WERI-Rb-1 (cell line): ENCODE measurements at regions not wholly inside any gene's neighbourhood (a gene's known extent, or its start where the extent isn't known, plus 50 kb on each side); places are given as distances from the start of the nearest gene placed in this dataset.
"Not testable (repeated sequence)": the region's sequence is repeated elsewhere in the genome, so short reads cannot be mapped to it uniquely, and the experiment has no call there.

Source experiments
- DNase-seq: peaks from one replicate; pipeline ENCODE4 v3.0.0-alpha.2; 2020
- H3K27ac ChIP-seq: fragments of 250-450 bp; sonication (Bioruptor Pico); 2 replicates; pipeline ENCODE4 v1.5.1; 2020; ENCODE audit warnings: mild to moderate bottlenecking, moderate library complexity
- H3K27me3 ChIP-seq: fragments of 250-450 bp; sonication (Bioruptor Pico); 2 replicates; pipeline ENCODE4 v1.5.1; 2021; ENCODE audit warnings: mild to moderate bottlenecking, low read depth, moderate library complexity; ENCODE audit not compliant: insufficient read depth, severe bottlenecking
- H3K36me3 ChIP-seq: fragments of 250-450 bp; sonication (Bioruptor Pico); 2 replicates; pipeline ENCODE4 v1.5.1; 2020; ENCODE audit warnings: mild to moderate bottlenecking, moderate library complexity
- H3K4me3 ChIP-seq: 2 replicates; pipeline ENCODE4 v1.5.1; 2011; ENCODE audit warnings: low read depth, mild to moderate bottlenecking, control low read depth, low read length
- H3K9me3 ChIP-seq: fragments of 250-450 bp; sonication (Bioruptor Pico); 2 replicates; pipeline ENCODE4 v1.5.1; 2021; ENCODE audit warnings: mild to moderate bottlenecking, moderate library complexity; ENCODE audit not compliant: severe bottlenecking
- TF ChIP-seq, protein P1 (sequence below): IDR thresholded peaks from 2 replicates; pipeline ENCODE4 v1.5.1; 2011; ENCODE audit warnings: low read depth, mild to moderate bottlenecking, control low read depth, inconsistent platforms, low read length

DNA sequence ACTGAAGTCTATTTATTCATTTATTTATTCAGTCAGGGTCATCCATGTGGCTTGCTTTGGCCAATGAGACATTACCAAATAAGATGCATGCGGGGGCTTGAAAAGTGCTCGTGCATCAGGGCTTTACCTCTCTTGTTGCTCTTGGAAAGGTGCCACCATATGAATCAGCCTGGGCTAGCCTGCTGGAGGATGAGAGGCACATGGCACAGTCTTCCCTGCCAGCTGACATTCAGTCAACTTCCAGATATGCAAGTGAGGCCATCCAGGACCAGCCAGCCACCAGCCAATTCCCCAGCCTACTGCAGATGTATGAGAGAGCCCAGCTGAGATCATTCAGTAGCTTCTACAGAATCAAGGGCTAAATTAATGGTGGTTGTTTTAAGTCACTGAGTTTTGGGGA, 105.2 kb upstream of the RPH3A start:
- Histone ChIP-seq H3K4me3 (no peak overlapping the region), H3K36me3 (no peaks in the 10 kb centered on the region), H3K9me3 (no peaks in the 10 kb centered on the region), H3K27ac (no peak overlapping the region), H3K27me3 (peaks cover 73% of the 10 kb centered on the region)
- TF ChIP-seq, protein P1, sequence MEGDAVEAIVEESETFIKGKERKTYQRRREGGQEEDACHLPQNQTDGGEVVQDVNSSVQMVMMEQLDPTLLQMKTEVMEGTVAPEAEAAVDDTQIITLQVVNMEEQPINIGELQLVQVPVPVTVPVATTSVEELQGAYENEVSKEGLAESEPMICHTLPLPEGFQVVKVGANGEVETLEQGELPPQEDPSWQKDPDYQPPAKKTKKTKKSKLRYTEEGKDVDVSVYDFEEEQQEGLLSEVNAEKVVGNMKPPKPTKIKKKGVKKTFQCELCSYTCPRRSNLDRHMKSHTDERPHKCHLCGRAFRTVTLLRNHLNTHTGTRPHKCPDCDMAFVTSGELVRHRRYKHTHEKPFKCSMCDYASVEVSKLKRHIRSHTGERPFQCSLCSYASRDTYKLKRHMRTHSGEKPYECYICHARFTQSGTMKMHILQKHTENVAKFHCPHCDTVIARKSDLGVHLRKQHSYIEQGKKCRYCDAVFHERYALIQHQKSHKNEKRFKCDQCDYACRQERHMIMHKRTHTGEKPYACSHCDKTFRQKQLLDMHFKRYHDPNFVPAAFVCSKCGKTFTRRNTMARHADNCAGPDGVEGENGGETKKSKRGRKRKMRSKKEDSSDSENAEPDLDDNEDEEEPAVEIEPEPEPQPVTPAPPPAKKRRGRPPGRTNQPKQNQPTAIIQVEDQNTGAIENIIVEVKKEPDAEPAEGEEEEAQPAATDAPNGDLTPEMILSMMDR = no peak
- no peak for DNase-seq

- TF ChIP-seq, protein P1 = no peak
Measured at GRCh38 chr12:112694065-112694464, 97.5 kb upstream of the RPH3A start.

GRCh38 chr12:112697441-112697840, 94.1 kb upstream of the RPH3A start:
- not testable (repeated sequence) for H3K9me3 ChIP-seq, H3K27ac ChIP-seq, H3K4me3 ChIP-seq, H3K36me3 ChIP-seq, DNase-seq
- peaks cover 69% of the 10 kb centered on the region for H3K27me3 ChIP-seq

More at GRCh38 chr12:112694065-112694464, 97.5 kb upstream of the RPH3A start:
- no peak overlapping the region for H3K4me3 ChIP-seq
- H3K9me3 ChIP-seq = no peaks in the 10 kb centered on the region
- DNase-seq = no peak
- no peaks in the 10 kb centered on the region for H3K36me3 ChIP-seq
- H3K27ac ChIP-seq = no peak overlapping the region
- peaks cover 64% of the 10 kb centered on the region for H3K27me3 ChIP-seq

DNA sequence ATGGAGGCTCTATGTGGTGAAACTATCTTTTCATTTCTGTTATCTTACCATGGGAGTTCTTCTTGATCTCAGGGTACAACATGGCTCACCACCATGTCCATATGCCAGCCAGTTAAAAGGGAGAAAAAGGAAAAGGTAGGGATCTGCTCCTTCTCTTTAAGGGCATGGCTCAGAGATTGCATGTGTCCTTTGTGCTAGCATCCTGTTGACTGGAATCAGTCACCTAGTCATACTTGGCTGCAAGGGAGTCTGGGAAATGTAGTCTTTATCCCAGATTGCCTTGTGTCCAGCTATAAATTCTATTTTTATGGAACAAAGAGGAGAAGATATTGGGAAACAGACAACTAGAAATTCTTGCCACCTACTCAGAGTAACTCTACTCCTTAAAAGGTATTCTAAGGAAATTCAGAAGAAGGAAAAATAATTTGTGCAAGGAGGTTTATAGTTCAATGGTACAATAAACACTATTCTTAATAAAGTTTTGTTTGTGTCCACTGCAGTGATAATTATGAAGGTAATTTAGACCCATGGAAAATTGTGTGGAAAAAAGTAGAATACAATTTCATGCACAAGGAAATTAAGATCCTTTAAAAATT, 86.4 kb upstream of the RPH3A start:
- no peaks in the 10 kb centered on the region for H3K36me3 ChIP-seq
- H3K27me3 ChIP-seq = peaks cover 81% of the 10 kb centered on the region
- H3K4me3 ChIP-seq = no peak overlapping the region
- no peak overlapping the region for H3K27ac ChIP-seq
- TF ChIP-seq, protein P1 = no peak
- H3K9me3 ChIP-seq = no peaks in the 10 kb centered on the region
- no peak for DNase-seq

GRCh38 chr12:112710414-112710813, 81.1 kb upstream of the RPH3A start:
- Histone ChIP-seq H3K36me3 (no peaks in the 10 kb centered on the region), H3K27ac (no peak overlapping the region), H3K9me3 (no peaks in the 10 kb centered on the region), H3K27me3 (peaks cover 87% of the 10 kb centered on the region), H3K4me3 (no peak overlapping the region)
- no peak for DNase-seq
- TF ChIP-seq, protein P1 = no peak

- TF ChIP-seq, protein P1 = no peak
- H3K36me3 ChIP-seq = no peaks in the 10 kb centered on the region
- H3K9me3 ChIP-seq = no peaks in the 10 kb centered on the region
- no peak overlapping the region for H3K27ac ChIP-seq
- H3K27me3 ChIP-seq = peaks cover 88% of the 10 kb centered on the region
- DNase-seq = no peak
- no peak overlapping the region for H3K4me3 ChIP-seq
Measured at GRCh38 chr12:112711026-112711425, 80.5 kb upstream of the RPH3A start.
